ENCODE measurements at regions not wholly inside any gene's neighbourhood (a gene's known extent, or its start where the extent isn't known, plus 50 kb on each side); places are given as distances from the start of the nearest gene placed in this dataset.
"Not testable (repeated sequence)": the region's sequence is repeated elsewhere in the genome, so short reads cannot be mapped to it uniquely, and the experiment has no call there.

DNA sequence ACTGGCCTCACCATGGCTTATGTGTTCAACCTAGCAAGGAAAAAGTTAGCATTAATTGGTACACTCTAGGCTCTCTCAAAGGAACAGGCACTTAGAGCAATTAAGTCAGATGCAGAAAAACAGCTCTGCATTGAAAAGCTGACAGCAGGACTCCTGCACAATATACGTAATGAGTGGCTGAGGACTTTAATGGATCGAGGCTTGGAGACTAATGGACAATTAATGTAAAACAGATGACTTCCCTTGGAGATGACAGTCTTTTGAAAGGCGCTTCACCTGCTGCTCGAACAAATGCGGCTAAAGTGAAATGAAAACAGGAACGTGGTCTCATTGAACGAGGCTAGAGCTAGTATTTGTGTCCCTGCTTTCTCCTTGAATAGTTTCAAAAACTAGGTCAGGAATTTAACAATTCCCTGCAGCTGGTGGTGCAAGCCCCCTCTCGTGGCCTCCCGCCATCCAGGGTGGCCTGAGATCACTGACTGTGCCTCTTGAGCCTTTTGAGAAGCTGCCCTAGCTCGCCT lies 137.1 kb downstream of the ELOVL4 start (continued):
- TF ChIP-seq, protein P1, sequence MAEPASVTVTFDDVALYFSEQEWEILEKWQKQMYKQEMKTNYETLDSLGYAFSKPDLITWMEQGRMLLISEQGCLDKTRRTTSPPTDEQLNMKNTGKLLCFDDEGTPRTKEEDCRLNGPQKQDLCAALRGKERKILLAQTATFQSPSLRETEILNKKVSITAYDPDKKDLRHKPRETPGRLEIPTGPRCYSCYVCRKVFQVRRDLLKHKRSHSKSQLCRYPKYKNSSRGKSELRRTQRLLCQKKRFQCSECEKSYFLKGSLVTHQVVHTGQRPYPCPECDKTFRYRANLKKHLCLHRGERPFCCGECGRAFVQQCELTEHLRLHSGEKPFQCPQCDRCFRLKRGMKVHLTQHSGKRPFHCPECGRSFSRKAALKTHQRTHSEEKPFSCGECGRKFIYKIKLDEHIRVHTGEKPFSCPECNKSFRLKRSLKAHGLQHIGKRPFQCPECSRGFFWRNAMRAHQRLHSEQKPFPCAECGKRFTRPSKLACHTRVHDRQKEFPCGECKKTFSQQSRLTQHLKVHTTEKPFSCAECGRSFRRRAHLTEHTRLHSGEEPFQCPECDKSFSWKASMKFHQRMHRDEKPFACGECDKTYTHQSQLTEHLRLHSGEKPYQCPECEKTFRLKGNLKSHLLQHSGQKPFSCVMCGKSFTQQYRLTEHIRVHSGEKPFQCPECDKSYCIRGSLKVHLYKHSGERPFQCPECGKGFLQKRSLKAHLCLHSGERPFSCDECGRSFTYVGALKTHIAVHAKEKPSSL (CRISPR knock-in tag; conservative IDR thresholded peaks at IDR 0.05) = no peak
- TF ChIP-seq NFE2L1 (CRISPR knock-in tag; IDR thresholded peaks at IDR 0.05) = no peak
- TF ChIP-seq ATF1 (CRISPR knock-in tag; IDR thresholded peaks at IDR 0.05) = no peak
- TF ChIP-seq, protein P2, sequence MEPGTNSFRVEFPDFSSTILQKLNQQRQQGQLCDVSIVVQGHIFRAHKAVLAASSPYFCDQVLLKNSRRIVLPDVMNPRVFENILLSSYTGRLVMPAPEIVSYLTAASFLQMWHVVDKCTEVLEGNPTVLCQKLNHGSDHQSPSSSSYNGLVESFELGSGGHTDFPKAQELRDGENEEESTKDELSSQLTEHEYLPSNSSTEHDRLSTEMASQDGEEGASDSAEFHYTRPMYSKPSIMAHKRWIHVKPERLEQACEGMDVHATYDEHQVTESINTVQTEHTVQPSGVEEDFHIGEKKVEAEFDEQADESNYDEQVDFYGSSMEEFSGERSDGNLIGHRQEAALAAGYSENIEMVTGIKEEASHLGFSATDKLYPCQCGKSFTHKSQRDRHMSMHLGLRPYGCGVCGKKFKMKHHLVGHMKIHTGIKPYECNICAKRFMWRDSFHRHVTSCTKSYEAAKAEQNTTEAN (CRISPR knock-in tag; IDR thresholded peaks at IDR 0.05) = no peak
- TF ChIP-seq JUN (CRISPR knock-in tag; IDR thresholded peaks at IDR 0.05) = no peak
- TF ChIP-seq NFYB (CRISPR knock-in tag; conservative IDR thresholded peaks at IDR 0.05; ENCODE audit: low read depth) = no peak
- no peak for TF ChIP-seq ZNF317 (CRISPR knock-in tag; IDR thresholded peaks at IDR 0.05; ENCODE audit: borderline replicate concordance, low read depth)

DNA sequence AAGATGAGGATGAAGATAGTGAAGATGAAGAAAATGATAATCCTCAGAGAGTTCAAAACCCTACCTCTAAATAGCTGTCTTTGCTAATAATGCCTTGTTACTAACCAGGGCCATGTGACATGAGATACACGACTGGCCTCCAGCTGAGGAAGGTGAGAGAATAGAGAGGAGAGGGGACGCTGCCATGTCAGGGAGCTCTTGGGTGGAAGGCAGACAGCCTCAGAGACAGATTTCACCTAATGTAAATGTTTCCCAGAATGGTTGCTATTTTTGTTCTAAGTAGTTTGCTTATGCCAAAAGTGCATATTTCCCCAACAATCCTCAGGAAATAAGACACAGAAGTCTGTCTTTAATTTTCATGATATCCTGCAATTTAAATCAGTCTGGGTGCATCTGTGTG lies 138.4 kb downstream of the ELOVL4 start:
- Mint-ChIP-seq H3K27ac (no peak overlapping the region), H3K9me3 (peaks cover 19% of the 10 kb centered on the region), H3K36me3 (peaks cover 8% of the 10 kb centered on the region), H3K4me1 (peaks cover 31% of the 10 kb centered on the region), H3K4me3 (no peak overlapping the region), H3K27me3 (ENCODE audit: low read depth) (peaks cover 6% of the 10 kb centered on the region; the same call in 1 of the 2 replicates)
- ChIA-PET CTCF (interaction anchor here (1.3 to 4.6 kb wide), 2 partner anchors 31 to 60 kb away, joined by 7 to 32 read pairs; no protein-coding TSS in a partner anchor), POLR2A (no interaction called here)
- TF ChIP-seq GRHL2 (CRISPR knock-in tag; IDR thresholded peaks at IDR 0.05; ENCODE audit: insufficient replicate concordance, severe bottlenecking) = no peak
- TF ChIP-seq, protein P3, sequence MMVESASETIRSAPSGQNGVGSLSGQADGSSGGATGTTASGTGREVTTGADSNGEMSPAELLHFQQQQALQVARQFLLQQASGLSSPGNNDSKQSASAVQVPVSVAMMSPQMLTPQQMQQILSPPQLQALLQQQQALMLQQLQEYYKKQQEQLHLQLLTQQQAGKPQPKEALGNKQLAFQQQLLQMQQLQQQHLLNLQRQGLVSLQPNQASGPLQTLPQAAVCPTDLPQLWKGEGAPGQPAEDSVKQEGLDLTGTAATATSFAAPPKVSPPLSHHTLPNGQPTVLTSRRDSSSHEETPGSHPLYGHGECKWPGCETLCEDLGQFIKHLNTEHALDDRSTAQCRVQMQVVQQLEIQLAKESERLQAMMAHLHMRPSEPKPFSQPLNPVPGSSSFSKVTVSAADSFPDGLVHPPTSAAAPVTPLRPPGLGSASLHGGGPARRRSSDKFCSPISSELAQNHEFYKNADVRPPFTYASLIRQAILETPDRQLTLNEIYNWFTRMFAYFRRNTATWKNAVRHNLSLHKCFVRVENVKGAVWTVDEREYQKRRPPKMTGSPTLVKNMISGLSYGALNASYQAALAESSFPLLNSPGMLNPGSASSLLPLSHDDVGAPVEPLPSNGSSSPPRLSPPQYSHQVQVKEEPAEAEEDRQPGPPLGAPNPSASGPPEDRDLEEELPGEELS (CRISPR knock-in tag; IDR thresholded peaks at IDR 0.05) = no peak
- TF ChIP-seq ZNF396 (CRISPR knock-in tag; IDR thresholded peaks at IDR 0.05; ENCODE audit: borderline replicate concordance) = no peak
- TF ChIP-seq OVOL2 (CRISPR knock-in tag; IDR thresholded peaks at IDR 0.05; ENCODE audit: borderline replicate concordance) = no peak
- ATAC-seq (no peak), DNase-seq (ENCODE audit: low spot score) (no peak)

DNA sequence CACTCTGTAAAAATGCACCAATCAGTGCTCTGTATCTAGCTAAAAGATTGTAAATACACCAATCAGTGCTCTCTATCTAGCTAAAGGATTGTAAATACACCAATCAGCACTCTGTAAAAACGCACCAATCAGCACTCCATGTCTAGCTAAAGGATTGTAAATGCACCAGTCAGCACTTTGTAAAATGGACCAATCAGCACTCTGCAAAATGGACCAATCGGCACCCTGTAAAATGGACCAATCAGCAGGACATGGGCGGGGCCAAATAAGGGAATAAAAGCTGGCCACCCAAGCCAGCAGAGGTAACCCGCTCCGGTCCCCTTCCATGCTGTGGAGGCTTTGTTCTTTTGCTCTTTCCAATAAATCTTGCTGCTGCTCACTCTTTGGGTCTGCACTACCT lies 140.7 kb downstream of the ELOVL4 start:
- H3K27me3 Mint-ChIP-seq (ENCODE audit: low read depth); DNase-seq (ENCODE audit: low spot score); ATAC-seq; H3K36me3 Mint-ChIP-seq; POLR2A ChIA-PET; H3K27ac Mint-ChIP-seq; H3K4me3 Mint-ChIP-seq: not testable (repeated sequence)
- Mint-ChIP-seq H3K4me1 (peaks cover 24% of the 10 kb centered on the region), H3K9me3 (peaks cover 19% of the 10 kb centered on the region)
- CTCF ChIA-PET = interaction anchor here (1.7 kb wide), 1 partner anchor 63 kb away, joined by 7 read pairs; no protein-coding TSS in a partner anchor

DNA sequence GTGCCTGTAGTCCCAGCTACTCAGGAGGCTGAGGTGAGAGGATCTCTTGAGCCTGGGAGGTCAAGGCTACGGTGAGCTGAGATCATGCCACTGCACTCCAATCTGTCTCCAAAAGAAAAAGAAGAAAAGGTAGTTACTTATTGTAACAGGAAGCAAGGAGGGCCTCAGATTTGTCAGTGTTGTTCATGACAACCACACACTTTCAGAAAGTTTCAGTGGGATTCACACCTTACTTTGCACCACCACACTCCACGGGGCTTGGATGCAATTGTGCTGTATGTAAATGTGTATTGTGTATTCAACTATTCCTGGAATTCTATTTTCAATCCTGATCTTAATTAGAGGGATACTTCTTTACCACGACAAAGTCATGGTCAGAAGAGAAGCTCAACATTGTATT lies 142.6 kb downstream of the ELOVL4 start:
- no peak for TF ChIP-seq SP1 (CRISPR knock-in tag; conservative IDR thresholded peaks at IDR 0.05)
- TF ChIP-seq JAZF1 (CRISPR knock-in tag; IDR thresholded peaks at IDR 0.05) = no peak
- TF ChIP-seq, protein P4, sequence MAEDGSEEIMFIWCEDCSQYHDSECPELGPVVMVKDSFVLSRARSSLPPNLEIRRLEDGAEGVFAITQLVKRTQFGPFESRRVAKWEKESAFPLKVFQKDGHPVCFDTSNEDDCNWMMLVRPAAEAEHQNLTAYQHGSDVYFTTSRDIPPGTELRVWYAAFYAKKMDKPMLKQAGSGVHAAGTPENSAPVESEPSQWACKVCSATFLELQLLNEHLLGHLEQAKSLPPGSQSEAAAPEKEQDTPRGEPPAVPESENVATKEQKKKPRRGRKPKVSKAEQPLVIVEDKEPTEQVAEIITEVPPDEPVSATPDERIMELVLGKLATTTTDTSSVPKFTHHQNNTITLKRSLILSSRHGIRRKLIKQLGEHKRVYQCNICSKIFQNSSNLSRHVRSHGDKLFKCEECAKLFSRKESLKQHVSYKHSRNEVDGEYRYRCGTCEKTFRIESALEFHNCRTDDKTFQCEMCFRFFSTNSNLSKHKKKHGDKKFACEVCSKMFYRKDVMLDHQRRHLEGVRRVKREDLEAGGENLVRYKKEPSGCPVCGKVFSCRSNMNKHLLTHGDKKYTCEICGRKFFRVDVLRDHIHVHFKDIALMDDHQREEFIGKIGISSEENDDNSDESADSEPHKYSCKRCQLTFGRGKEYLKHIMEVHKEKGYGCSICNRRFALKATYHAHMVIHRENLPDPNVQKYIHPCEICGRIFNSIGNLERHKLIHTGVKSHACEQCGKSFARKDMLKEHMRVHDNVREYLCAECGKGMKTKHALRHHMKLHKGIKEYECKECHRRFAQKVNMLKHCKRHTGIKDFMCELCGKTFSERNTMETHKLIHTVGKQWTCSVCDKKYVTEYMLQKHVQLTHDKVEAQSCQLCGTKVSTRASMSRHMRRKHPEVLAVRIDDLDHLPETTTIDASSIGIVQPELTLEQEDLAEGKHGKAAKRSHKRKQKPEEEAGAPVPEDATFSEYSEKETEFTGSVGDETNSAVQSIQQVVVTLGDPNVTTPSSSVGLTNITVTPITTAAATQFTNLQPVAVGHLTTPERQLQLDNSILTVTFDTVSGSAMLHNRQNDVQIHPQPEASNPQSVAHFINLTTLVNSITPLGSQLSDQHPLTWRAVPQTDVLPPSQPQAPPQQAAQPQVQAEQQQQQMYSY (CRISPR knock-in tag; IDR thresholded peaks at IDR 0.05) = no peak
- no peak for TF ChIP-seq HMGA2 (CRISPR knock-in tag; IDR thresholded peaks at IDR 0.05)
- Mint-ChIP-seq H3K4me3 (no peak overlapping the region), H3K27me3 (ENCODE audit: low read depth) (peaks cover 6% of the 10 kb centered on the region; the same call in 1 of the 2 replicates), H3K4me1 (peaks cover 7% of the 10 kb centered on the region), H3K9me3 (peaks cover 19% of the 10 kb centered on the region), H3K36me3 (peaks cover 8% of the 10 kb centered on the region), H3K27ac (no peak overlapping the region)
- CTCF ChIA-PET = interaction anchor here (1.2 kb wide), 1 partner anchor 64 kb away, joined by 3 read pairs; no protein-coding TSS in a partner anchor
- DNase-seq (ENCODE audit: low spot score) = no peak
- ATAC-seq = no peak
- POLR2A ChIA-PET = no interaction called here
